HCT116 (cell line): ENCODE measurements at regions not wholly inside any gene's neighbourhood (a gene's known extent, or its start where the extent isn't known, plus 50 kb on each side); places are given as distances from the start of the nearest gene placed in this dataset.

Experiments
- ATAC-seq: fragments of 200-7000 bp; cut with Tn5 transposase; 2 replicates; pipeline ENCODE4 v1.9.1; 2020; ENCODE audit warnings: mild to moderate bottlenecking, moderate library complexity
- BruUV-seq: library from RNA; stranded (reverse); fragments of 400-500 nt; replicated peaks from 2 replicates; lab custom pipeline; 2021; lab: Mats Ljungman, UMichigan
- CTCF ChIA-PET: fragments of 300-600 bp; sonication (Branson Sonifier 250); formaldehyde crosslinking; loops from one replicate; lab custom pipeline; 2021; ENCODE audit warnings: antibody characterized with exemption; lab: Charles Lee
- POLR2A ChIA-PET: fragments of 300-600, 350-600 bp; sonication (Branson Sonifier 250); formaldehyde crosslinking; loops from one replicate; lab custom pipeline; 2021; ENCODE audit warnings: antibody characterized with exemption; lab: Charles Lee
- RAD21 ChIA-PET, 2 experiments: fragments of 300-600 bp; sonication (Branson Sonifier 250); formaldehyde crosslinking; loops; one replicate each; lab custom pipeline; 2023; ENCODE audit warnings: low total read pairs in 2 of 2; ENCODE audit not compliant: uncharacterized antibody in 2 of 2, unreplicated experiment in 2 of 2, low non-redundant PET in 1 of 2; lab: Charles Lee
- DNase-seq: peaks from one replicate; pipeline ENCODE4 v3.0.0-alpha.2; 2010; ENCODE audit warnings: low read depth, low spot score
- H2AFZ ChIP-seq: fragments of 200-600 bp; shearing (Covaris generic), sonication (generic); 2 replicates; pipeline ENCODE4 v1.6.1; 2017; ENCODE audit warnings: low read depth, mixed run types, mixed read lengths, antibody characterized with exemption, low read length; ENCODE audit not compliant: poor library complexity, severe bottlenecking
- H3K27ac ChIP-seq: 2 replicates; pipeline ENCODE4 v1.5.1; 2012; ENCODE audit warnings: low read depth, low read length
- H3K27me3 ChIP-seq: fragments of 200-600 bp; sonication (generic); 2 replicates; pipeline ENCODE4 v1.6.1; 2016; ENCODE audit warnings: mixed run types, low read length, mixed read lengths; ENCODE audit not compliant: insufficient read depth
- H3K36me3 ChIP-seq, 2 experiments: fragments of 200-500 bp in 1 of 2; fragments of 200-600 bp in 1 of 2; sonication (Bioruptor generic) in 1 of 2; sonication (generic) in 1 of 2; 2 replicates each; pipeline versions ENCODE4 v1.5.1 to v1.6.1; 2014 to 2016; ENCODE audit warnings: low read length in 2 of 2, inconsistent platforms in 1 of 2, mixed read lengths in 1 of 2, mixed run types in 1 of 2; ENCODE audit not compliant: insufficient read depth in 2 of 2, control insufficient read depth in 1 of 2
- H3K4me1 ChIP-seq, 2 experiments: fragments of 200-600 bp in 1 of 2; sonication (generic) in 1 of 2; 2 replicates each; pipeline versions ENCODE4 v1.5.1 to v1.6.1; 2012 to 2017; ENCODE audit warnings: low read length in 2 of 2, inconsistent platforms in 1 of 2, mild to moderate bottlenecking in 1 of 2, mixed read lengths in 1 of 2, mixed run types in 1 of 2, moderate library complexity in 1 of 2; ENCODE audit not compliant: insufficient read depth in 2 of 2, control insufficient read depth in 1 of 2
- H3K4me2 ChIP-seq: fragments of 200-600 bp; sonication (generic); 2 replicates; pipeline ENCODE4 v1.6.1; 2017; ENCODE audit warnings: mixed run types, low read length, mixed read lengths
- H3K4me3 ChIP-seq, 2 experiments: fragments of 200-600 bp in 1 of 2; sonication (generic) in 1 of 2; replicated peaks in 1 of 2; 2 replicates each; pipeline ENCODE4 v1.5.1; 2011 to 2016; ENCODE audit warnings: low read length in 2 of 2, control low read depth in 1 of 2, low read depth in 1 of 2, mild to moderate bottlenecking in 1 of 2, mixed read lengths in 1 of 2, mixed run types in 1 of 2
- H3K79me2 ChIP-seq: fragments of 200-600 bp; sonication (generic); 2 replicates; pipeline ENCODE4 v1.6.1; 2017; ENCODE audit warnings: mild to moderate bottlenecking, mixed run types, low read length, moderate library complexity, mixed read lengths; ENCODE audit not compliant: insufficient read depth
- H3K9ac ChIP-seq: fragments of 200-600 bp; sonication (generic); 2 replicates; pipeline ENCODE4 v1.6.1; 2016; ENCODE audit warnings: low read length, mixed read lengths
- H3K9me2 ChIP-seq: fragments of 200-600 bp; sonication (generic), shearing (Covaris generic); 2 replicates; pipeline ENCODE4 v1.6.1; 2017; ENCODE audit warnings: mixed run types, mild to moderate bottlenecking, moderate library complexity; ENCODE audit not compliant: insufficient read depth
- H3K9me3 ChIP-seq, 2 experiments: fragments of 200-500 bp in 1 of 2; fragments of 200-600 bp in 1 of 2; sonication (Bioruptor generic) in 1 of 2; sonication (generic) in 1 of 2; 2 replicates each; pipeline ENCODE4 v1.6.1; 2014 to 2017; ENCODE audit warnings: low read length in 2 of 2, mixed read lengths in 2 of 2, inconsistent platforms in 1 of 2, low read depth in 1 of 2, mild to moderate bottlenecking in 1 of 2, mixed run types in 1 of 2, moderate library complexity in 1 of 2; ENCODE audit not compliant: control insufficient read depth in 1 of 2, insufficient read depth in 1 of 2
- H4K20me1 ChIP-seq: fragments of 200-600 bp; sonication (generic), shearing (Covaris generic); 2 replicates; pipeline ENCODE4 v1.6.1; 2017; ENCODE audit warnings: mixed run types, mild to moderate bottlenecking, moderate library complexity; ENCODE audit not compliant: insufficient read depth
- CBX3 ChIP-seq: IDR thresholded peaks from 2 replicates; pipeline ENCODE4 v1.6.1; 2012; ENCODE audit warnings: low read depth
- CEBPB ChIP-seq: IDR thresholded peaks from 2 replicates; pipeline ENCODE4 v1.6.1; 2012; ENCODE audit warnings: low read depth
- ELF1 ChIP-seq: IDR thresholded peaks from 2 replicates; pipeline ENCODE4 v1.6.1; 2012; ENCODE audit warnings: low read depth, borderline replicate concordance
- EZH2phosphoT487 ChIP-seq: fragments of 200-600 bp; IDR thresholded peaks from 2 replicates; pipeline ENCODE4 v1.6.1; 2018; ENCODE audit warnings: antibody characterized with exemption, borderline replicate concordance
- FOSL1 ChIP-seq: IDR thresholded peaks from 2 replicates; pipeline ENCODE4 v1.6.1; 2012; ENCODE audit warnings: low read depth
- JUND ChIP-seq: IDR thresholded peaks from 2 replicates; pipeline ENCODE4 v1.6.1; 2012
- POLR2A ChIP-seq: IDR thresholded peaks from 2 replicates; pipeline ENCODE4 v1.7.0; 2011; ENCODE audit warnings: borderline replicate concordance; ENCODE audit not compliant: insufficient read depth, insufficient read length; ENCODE audit errors: extremely low read depth
- RAD21 ChIP-seq: IDR thresholded peaks from 2 replicates; pipeline ENCODE4 v1.6.1; 2012; ENCODE audit warnings: low read depth, mild to moderate bottlenecking
- YY1 ChIP-seq: IDR thresholded peaks from 2 replicates; pipeline ENCODE4 v1.6.1; 2011; ENCODE audit warnings: low read length, low read depth, moderate library complexity, mild to moderate bottlenecking; ENCODE audit not compliant: insufficient replicate concordance; ENCODE audit errors: extremely low read depth
- ZFX ChIP-seq: fragments of 450-650 bp; IDR thresholded peaks from 2 replicates; pipeline ENCODE4 v1.6.1; 2017
- ZNF274 ChIP-seq: fragments of 200-500 bp; sonication (Bioruptor generic); IDR thresholded peaks from 2 replicates; pipeline ENCODE4 v1.6.1; 2014; ENCODE audit warnings: mild to moderate bottlenecking, low read depth, low read length, inconsistent platforms
- intact Hi-C: fragments of 100-400 bp; cut with micrococcal nuclease; formaldehyde crosslinking; loops from 2 replicates; pipeline ENCODE4 v1.10.0; 2022
- TF ChIP-seq, protein P1 (sequence below): IDR thresholded peaks from 2 replicates; pipeline ENCODE4 v1.6.1; 2012
- TF ChIP-seq, protein P2 (sequence below): IDR thresholded peaks from 2 replicates; pipeline ENCODE4 v1.6.1; 2011; ENCODE audit warnings: mild to moderate bottlenecking, low read length, moderate library complexity; ENCODE audit not compliant: insufficient replicate concordance; ENCODE audit errors: extremely low read depth
- TF ChIP-seq, protein P3 (sequence below), 3 experiments: fragments of 200-600 bp in 1 of 3; sonication (generic) in 1 of 3; IDR thresholded peaks in 2 of 3; conservative IDR thresholded peaks in 1 of 3; 2 replicates each; pipeline ENCODE4 v1.5.1; 2012 to 2017; ENCODE audit warnings: low read depth in 2 of 3, low read length in 2 of 3, antibody characterized with exemption in 1 of 3, borderline replicate concordance in 1 of 3, control low read depth in 1 of 3, mild to moderate bottlenecking in 1 of 3, mixed read lengths in 1 of 3, mixed run types in 1 of 3, moderate library complexity in 1 of 3; ENCODE audit not compliant: insufficient read depth in 1 of 3

DNA sequence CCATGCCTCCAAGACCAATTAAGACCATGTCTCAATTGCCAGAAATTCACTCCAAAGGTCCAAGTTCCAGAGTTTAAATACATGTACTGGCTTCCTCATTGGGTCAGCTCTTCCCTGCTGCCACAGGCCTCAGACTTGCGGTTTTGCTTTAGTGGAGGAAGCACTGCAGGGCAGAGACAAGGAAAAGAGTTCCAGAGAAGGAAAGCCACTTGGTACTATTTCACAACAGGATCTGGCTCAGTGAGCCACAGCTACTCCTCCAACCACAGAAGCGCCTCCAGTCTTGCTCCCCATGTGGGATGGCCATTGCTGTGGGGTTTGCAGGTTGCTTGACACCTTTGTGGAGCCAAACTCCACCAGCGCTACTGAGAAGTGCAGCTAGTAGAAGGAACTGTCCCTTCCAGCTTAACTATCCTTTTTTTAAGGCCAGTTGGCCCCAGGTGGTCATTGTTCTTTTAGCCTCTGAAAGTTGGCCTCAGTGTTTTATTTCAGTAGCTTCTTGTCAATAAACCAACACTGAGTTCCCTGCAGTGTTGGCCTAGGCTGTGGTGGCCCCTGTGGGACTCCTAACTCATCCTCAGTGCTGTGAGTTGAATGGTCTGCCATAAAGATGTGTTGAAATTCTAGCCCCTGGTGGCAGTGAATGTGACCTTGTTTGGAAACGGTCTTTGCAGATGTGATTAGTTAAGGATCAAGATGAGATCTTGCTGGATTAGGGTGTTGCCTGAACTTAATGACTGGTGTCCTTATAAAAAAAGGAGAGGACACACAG lies 93.7 kb upstream of the DAP start:
- Histone ChIP-seq H2AFZ (no peak overlapping the region), H3K79me2 (no peaks in the 10 kb centered on the region), H3K9me3 (no peaks in the 10 kb centered on the region), H4K20me1 (no peaks in the 10 kb centered on the region), H3K9me2 (no peaks in the 10 kb centered on the region), H3K27me3 (peaks cover 8% of the 10 kb centered on the region), H3K4me3 (no peak overlapping the region), H3K4me1 (no peaks in the 10 kb centered on the region), H3K27ac (no peak overlapping the region), H3K36me3 (no peaks in the 10 kb centered on the region), H3K4me2 (no peak overlapping the region)
- ChIA-PET POLR2A (no interaction called here), RAD21 (no interaction called here)
- intact Hi-C loops, result no loop called here
- DNase-seq, result no peak
- ATAC-seq, result no peak
- BruUV-seq, result no TSS peak
- TF ChIP-seq POLR2A, result no peak
- no peak for TF ChIP-seq EZH2phosphoT487
- no peak for TF ChIP-seq ELF1
- TF ChIP-seq, protein P1, sequence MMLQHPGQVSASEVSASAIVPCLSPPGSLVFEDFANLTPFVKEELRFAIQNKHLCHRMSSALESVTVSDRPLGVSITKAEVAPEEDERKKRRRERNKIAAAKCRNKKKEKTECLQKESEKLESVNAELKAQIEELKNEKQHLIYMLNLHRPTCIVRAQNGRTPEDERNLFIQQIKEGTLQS, result no peak
- TF ChIP-seq, all 23 proteins: peak for 0
- CTCF ChIA-PET, result interaction anchor here (2.8 kb wide), 1 partner anchor 10 kb away, joined by 11 read pairs; no protein-coding TSS in a partner anchor
- no peak overlapping the region for H3K9ac ChIP-seq

DNA sequence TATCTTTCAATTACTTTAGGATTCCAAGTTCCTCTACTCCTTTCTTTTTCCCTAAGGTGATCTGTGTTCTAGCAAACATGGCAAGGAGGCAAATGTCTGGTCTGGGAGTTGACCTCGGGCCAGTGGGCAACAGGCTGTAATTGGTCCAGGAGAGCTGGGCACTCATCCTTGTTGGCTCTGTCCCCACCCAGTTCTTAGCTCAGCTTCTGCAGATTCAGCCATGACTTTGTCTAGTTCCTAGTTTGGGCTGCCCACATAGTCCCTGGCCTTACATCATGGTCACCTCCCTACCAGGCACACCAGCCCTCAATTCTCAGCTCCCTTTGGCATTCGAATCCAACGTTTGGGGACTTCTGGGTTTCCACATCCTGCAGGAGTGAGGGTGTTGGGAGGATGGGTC lies 92.1 kb upstream of the DAP start:
- ATAC-seq, result no peak
- TF ChIP-seq, protein P2, sequence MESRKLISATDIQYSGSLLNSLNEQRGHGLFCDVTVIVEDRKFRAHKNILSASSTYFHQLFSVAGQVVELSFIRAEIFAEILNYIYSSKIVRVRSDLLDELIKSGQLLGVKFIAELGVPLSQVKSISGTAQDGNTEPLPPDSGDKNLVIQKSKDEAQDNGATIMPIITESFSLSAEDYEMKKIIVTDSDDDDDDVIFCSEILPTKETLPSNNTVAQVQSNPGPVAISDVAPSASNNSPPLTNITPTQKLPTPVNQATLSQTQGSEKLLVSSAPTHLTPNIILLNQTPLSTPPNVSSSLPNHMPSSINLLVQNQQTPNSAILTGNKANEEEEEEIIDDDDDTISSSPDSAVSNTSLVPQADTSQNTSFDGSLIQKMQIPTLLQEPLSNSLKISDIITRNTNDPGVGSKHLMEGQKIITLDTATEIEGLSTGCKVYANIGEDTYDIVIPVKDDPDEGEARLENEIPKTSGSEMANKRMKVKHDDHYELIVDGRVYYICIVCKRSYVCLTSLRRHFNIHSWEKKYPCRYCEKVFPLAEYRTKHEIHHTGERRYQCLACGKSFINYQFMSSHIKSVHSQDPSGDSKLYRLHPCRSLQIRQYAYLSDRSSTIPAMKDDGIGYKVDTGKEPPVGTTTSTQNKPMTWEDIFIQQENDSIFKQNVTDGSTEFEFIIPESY, result no peak
- TF ChIP-seq FOSL1 (no peak), EZH2phosphoT487 (no peak), ZNF274 (no peak), ZFX (no peak), YY1 (no peak), ELF1 (no peak), CBX3 (no peak), CEBPB (no peak), JUND (no peak), POLR2A (no peak), RAD21 (no peak)
- TF ChIP-seq, protein P3, sequence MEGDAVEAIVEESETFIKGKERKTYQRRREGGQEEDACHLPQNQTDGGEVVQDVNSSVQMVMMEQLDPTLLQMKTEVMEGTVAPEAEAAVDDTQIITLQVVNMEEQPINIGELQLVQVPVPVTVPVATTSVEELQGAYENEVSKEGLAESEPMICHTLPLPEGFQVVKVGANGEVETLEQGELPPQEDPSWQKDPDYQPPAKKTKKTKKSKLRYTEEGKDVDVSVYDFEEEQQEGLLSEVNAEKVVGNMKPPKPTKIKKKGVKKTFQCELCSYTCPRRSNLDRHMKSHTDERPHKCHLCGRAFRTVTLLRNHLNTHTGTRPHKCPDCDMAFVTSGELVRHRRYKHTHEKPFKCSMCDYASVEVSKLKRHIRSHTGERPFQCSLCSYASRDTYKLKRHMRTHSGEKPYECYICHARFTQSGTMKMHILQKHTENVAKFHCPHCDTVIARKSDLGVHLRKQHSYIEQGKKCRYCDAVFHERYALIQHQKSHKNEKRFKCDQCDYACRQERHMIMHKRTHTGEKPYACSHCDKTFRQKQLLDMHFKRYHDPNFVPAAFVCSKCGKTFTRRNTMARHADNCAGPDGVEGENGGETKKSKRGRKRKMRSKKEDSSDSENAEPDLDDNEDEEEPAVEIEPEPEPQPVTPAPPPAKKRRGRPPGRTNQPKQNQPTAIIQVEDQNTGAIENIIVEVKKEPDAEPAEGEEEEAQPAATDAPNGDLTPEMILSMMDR (IDR thresholded peaks at IDR 0.05 in 2 of 3, conservative IDR thresholded peaks at IDR 0.05 in 1 of 3; ENCODE audit: borderline replicate concordance in 1 of 3, insufficient read depth in 1 of 3, low read depth in 2 of 3, low read length in 2 of 3), result no peak
- TF ChIP-seq, protein P1, result no peak

More for the DNA sequence above, 92.1 kb upstream of the DAP start:
- ChIA-PET CTCF (no interaction called here), POLR2A (interaction anchor here (1.0 kb wide), 1 partner anchor 17 kb away, joined by 3 read pairs; no protein-coding TSS in a partner anchor), RAD21 (no interaction called here)
- no peak overlapping the region for H3K4me3 ChIP-seq
- intact Hi-C loops, result no loop called here
- BruUV-seq, result no TSS peak
- H2AFZ ChIP-seq, result no peak overlapping the region
- DNase-seq, result no peak
- H3K4me1 ChIP-seq, result no peaks in the 10 kb centered on the region
- no peaks in the 10 kb centered on the region for H3K9me3 ChIP-seq
- peaks cover 14% of the 10 kb centered on the region; the same call in 1 of the 2 replicates for H3K27me3 ChIP-seq
- H4K20me1 ChIP-seq, result no peaks in the 10 kb centered on the region
- no peaks in the 10 kb centered on the region for H3K36me3 ChIP-seq
- no peaks in the 10 kb centered on the region for H3K79me2 ChIP-seq
- no peaks in the 10 kb centered on the region for H3K9me2 ChIP-seq
- H3K4me2 ChIP-seq, result no peak overlapping the region
- no peak overlapping the region for H3K9ac ChIP-seq
- H3K27ac ChIP-seq, result no peak overlapping the region
